ENCODE measurements at regions not wholly inside any gene's neighbourhood (a gene's known extent, or its start where the extent isn't known, plus 50 kb on each side); places are given as distances from the start of the nearest gene placed in this dataset.

GRCh38 chr1:224486801-224487583, 52.4 kb upstream of the WDR26 start:
- DNase-seq (ENCODE audit: low read depth in 2 of 2), result peak in 1 of 2 donors; percentile 48

DNA sequence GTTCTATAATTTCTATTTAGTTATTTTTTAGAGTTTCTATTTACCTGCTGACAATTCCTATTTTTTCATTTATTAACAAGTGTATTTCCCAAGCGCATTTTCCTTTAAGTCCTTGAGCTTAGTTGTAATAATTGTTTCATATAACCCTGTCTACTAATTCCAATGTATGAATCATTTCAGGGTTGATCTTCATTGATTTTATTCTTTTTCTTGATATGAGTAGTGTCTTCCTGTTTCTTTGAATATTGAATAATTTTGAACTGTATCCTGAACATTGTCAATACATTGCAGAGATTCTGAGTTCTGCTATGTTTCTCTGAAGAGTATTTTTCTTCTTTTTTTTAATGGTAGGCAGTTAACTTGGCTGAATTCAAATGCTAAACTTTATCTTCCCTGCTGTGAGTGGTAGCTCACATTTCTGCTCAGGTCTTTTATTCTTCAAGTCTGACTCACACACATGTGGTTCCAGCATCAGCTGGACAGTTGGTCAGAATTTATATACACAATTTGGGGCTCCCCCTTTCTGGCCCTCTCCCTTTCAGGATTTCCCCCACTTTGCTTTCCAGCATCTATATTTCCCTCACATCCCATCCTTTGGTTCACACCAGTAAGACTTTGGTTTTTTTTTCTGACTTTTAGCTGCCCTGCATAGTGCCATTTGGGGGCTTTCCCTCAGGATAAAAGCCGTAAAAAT, 54.4 kb upstream of the WDR26 start:
- DNase-seq (ENCODE audit: low read depth in 2 of 2), result no peak

- no peak for DNase-seq (ENCODE audit: low read depth in 2 of 2)
Observed at GRCh38 chr1:224489534-224490365, 55.2 kb upstream of the WDR26 start.

- no peak for DNase-seq (ENCODE audit: low read depth in 2 of 2)
Observed at GRCh38 chr1:224490549-224491537, 56.2 kb upstream of the WDR26 start.

DNA sequence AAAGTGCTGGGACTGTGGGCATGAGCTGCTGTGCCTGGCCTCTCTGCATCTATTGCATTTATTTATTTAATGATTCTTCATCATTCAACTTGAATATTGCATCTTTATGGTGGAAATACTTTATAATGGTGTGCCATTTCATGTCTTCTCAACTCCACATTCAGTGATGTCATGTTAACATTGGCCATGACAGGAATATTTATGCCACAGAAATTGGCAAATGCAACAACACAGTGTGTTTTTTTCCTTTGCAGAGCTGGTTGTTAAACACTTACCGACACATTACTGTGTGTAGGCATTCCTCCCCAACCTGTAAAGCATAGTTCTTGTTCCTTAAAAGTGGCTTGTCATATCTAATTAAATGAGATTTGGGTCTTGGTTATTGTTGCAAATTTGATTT, 57.4 kb upstream of the WDR26 start:
- DNase-seq (ENCODE audit: low read depth in 2 of 2), result no peak

- no peak for DNase-seq (ENCODE audit: low read depth in 2 of 2)
Observed at GRCh38 chr1:224492632-224493031, 58.0 kb upstream of the WDR26 start.

- DNase-seq (ENCODE audit: low read depth in 2 of 2), result no peak
Observed at GRCh38 chr1:224493269-224493668, 58.7 kb upstream of the WDR26 start.

DNA sequence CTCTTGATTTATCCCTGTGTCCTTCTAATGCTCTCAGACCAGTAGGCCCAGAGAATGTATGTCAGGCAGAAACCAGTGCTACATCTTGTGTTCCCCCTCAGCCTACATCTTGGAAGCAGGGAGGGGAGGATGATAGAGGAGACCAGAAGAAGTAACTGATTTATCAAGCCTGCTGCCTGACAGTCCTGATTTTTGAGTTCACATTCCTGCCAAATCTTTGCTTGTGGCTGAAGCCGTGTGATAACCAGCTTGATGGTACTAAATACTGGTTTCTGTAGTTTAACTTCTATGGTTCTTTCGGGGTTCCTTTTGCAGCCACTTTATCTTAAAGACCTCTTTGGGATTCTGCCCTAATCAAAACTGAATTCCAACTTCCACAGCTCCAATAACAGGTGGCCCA, 59.7 kb upstream of the WDR26 start:
- DNase-seq (ENCODE audit: low read depth in 2 of 2), result no peak

- DNase-seq (ENCODE audit: low read depth in 2 of 2), result no peak
Observed at GRCh38 chr1:224495866-224496265, 61.3 kb upstream of the WDR26 start.

GRCh38 chr1:224496826-224497225, 62.2 kb upstream of the WDR26 start:
- no peak for DNase-seq (ENCODE audit: low read depth in 2 of 2)

GRCh38 chr1:224497714-224498573, 63.3 kb upstream of the WDR26 start:
- DNase-seq (ENCODE audit: low read depth in 2 of 2), result peak; percentile 76 to 91

DNA sequence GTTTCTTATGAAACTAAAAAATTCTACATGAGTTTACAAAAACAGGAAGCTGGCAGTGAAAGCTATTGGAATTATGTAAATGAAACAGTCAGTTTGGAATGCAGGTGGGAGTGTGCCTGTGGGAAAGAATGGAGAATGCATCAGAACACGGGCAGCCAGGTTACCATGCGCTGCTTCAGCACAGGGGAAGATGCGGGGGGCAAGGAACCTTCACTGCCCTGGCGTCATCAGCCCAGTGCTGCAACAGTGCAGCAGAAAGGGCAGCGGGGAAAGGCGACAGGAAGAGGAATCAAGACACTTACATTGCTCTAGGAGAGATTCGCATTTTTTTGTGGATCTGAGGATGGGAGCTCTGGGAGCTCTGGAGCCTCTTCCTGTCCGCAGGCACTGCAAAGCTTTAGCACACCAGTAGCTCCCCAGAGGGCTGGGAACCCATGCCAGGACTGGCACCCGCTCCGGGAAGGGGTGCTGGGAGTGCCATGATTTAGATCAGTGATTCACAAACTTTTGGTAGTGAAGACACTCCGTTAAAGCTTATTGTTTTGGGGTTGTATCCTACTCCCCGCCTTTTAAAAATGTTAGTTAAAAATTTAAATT, 64.1 kb upstream of the WDR26 start:
- peak; percentile 74 to 83 for DNase-seq (ENCODE audit: low read depth in 2 of 2)

GRCh38 chr1:224499204-224499603, 64.6 kb upstream of the WDR26 start:
- peak in 1 of 2 donors; percentile 30 for DNase-seq (ENCODE audit: low read depth in 2 of 2)

GRCh38 chr1:224500796-224501195, 66.2 kb upstream of the WDR26 start:
- no peak for DNase-seq (ENCODE audit: low read depth in 2 of 2)

DNA sequence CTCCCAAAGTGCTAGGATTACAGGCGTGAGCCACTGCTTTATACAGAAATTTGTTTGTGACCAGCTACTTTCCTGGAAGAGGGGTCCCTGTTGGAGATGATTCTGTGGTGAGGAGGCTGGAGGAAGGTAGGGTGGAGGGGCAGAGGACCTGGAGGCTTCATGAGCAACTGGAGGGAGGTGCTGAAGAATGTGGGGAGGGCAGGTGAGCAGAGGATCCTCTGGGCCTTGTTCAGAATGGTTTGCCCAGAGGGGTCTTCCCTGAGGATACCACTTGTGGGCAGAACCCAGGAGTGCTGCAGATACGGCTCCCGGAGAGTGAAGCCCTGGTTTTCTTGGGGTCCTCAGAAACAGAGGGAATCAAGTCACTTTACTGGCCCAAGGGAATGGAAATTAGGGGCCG, 67.2 kb upstream of the WDR26 start:
- no peak for DNase-seq (ENCODE audit: low read depth in 2 of 2)

DNA sequence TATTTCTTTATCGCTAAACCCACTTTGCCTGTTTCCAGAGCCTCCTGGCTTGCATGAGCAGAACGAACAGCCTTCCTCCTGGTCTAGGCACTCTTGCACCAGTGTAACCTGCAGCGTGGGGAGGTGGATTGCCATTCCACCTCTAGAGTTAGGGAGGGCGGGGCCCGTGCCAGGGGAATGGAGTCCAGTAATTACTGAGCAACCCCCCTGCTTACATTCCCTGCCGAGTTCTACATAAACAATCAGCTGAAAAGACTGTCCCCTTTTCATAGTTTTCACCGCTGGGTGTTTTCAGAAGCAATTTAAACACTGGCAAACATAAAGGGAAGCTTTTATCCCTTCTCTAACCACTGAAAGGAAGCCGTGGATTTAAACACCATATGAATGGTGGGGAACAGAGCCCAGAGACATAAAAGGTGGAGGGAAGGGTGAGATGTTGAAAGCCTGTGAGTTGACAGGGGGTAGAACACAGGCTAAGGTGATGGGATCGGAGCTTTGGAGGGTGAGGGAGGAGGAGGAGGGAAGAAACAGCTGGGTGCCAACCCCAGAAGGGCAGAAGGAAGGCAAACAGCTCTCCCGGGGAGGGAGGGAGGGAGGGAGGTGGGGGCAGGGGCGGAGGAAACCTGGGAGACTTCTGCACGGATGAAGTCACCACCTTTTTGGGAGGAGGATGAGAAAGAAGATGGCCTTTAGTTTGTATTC, 68.0 kb upstream of the WDR26 start:
- no peak for DNase-seq (ENCODE audit: low read depth in 2 of 2)

- peak; percentile 77 to 91 for DNase-seq (ENCODE audit: low read depth in 2 of 2)
Observed at GRCh38 chr1:224503161-224504118, 68.8 kb upstream of the WDR26 start.

Data from lung microvascular endothelial cell (primary cell).